ENCODE measurements at regions not wholly inside any gene's neighbourhood (a gene's known extent, or its start where the extent isn't known, plus 50 kb on each side); places are given as distances from the start of the nearest gene placed in this dataset.

GRCh38 chr15:70241561-70242320 is 144.0 kb upstream of the TLE3 start:
- Histone ChIP-seq H3K79me1 (ENCODE audit: insufficient read depth, low read depth, low read length, poor library complexity, severe bottlenecking) (no peaks in the 10 kb centered on the region), H2BK15ac (ENCODE audit: low read depth, low read length) (no peak overlapping the region), H3K18ac (ENCODE audit: insufficient read length, low read depth, low read length) (no peak overlapping the region), H3K14ac (ENCODE audit: insufficient read depth, low read length) (no peak overlapping the region; the same call in 1 of the 2 replicates), H3K9me3 (ENCODE audit: control insufficient read depth, low read depth, low read length) (no peaks in the 10 kb centered on the region), H3T11ph (ENCODE audit: low read length) (no peak overlapping the region), H2AK5ac (ENCODE audit: insufficient read length, low read length) (no peak overlapping the region), H4K20me1 (ENCODE audit: control insufficient read depth, insufficient read depth, insufficient read length) (no peaks in the 10 kb centered on the region), H2BK5ac (ENCODE audit: insufficient read length, low read length) (no peak overlapping the region), H3K27ac (ENCODE audit: insufficient read length, low read depth, low read length) (no peak overlapping the region), H3K9ac (ENCODE audit: extremely low read depth, insufficient read length, low read length) (no peak overlapping the region), H3K4me1 (ENCODE audit: insufficient read depth, low read length) (no peaks in the 10 kb centered on the region), H2BK120ac (ENCODE audit: low read depth, low read length, poor library complexity, severe bottlenecking) (no peak overlapping the region), H2BK12ac (ENCODE audit: insufficient read length, low read depth, low read length) (no peak overlapping the region), H4K5ac (ENCODE audit: insufficient read length, low read depth, low read length) (no peak overlapping the region), H3K79me2 (ENCODE audit: insufficient read depth, low read length) (no peaks in the 10 kb centered on the region), H2BK20ac (ENCODE audit: low read depth, low read length, poor library complexity, severe bottlenecking) (no peak overlapping the region), H3K56ac (ENCODE audit: insufficient read length, low read depth, low read length) (no peak overlapping the region), H3K27me3 (ENCODE audit: insufficient read depth, low read length) (no peaks in the 10 kb centered on the region), H3K23me2 (ENCODE audit: insufficient read length, low read depth, low read length, poor library complexity, severe bottlenecking) (no peaks in the 10 kb centered on the region), H2AFZ (ENCODE audit: low read length) (no peak overlapping the region), H4K8ac (replicated peaks; ENCODE audit: insufficient read length, low read depth, low read length) (no peak overlapping the region), H3K23ac (ENCODE audit: insufficient read length, low read depth, low read length) (no peak overlapping the region), H3K4me2 (ENCODE audit: insufficient read depth, insufficient read length, low read length) (no peak overlapping the region), H3K4ac (ENCODE audit: low read depth, low read length) (no peak overlapping the region), H4K91ac (ENCODE audit: insufficient read length, low read depth, low read length) (no peak overlapping the region)
- H3K27me3 Mint-ChIP-seq (ENCODE audit: low read depth): peaks cover 2% of the 10 kb centered on the region
- H3K4me1 Mint-ChIP-seq: peaks cover 4% of the 10 kb centered on the region in 2 experiments; a peak in 3 of 4 replicates
- no CpG with 5 or more reads among the region's 11 CpGs for WGBS (ENCODE audit: extremely low coverage, insufficient read length, low lambda C conversion rate)
- H3K4me3 Mint-ChIP-seq: no peak overlapping the region; a peak in 1 of 5 replicates
- DNase-seq: no peak
- H3K9me3 Mint-ChIP-seq: no peaks in the 10 kb centered on the region
- no peak for TF ChIP-seq CTCF (conservative IDR thresholded peaks at IDR 0.05)
- no peak overlapping the region; a peak in 1 of 7 replicates for H3K27ac Mint-ChIP-seq
- no peaks in the 10 kb centered on the region for H3K36me3 Mint-ChIP-seq (ENCODE audit: insufficient read depth in 1 of 3, low read depth in 3 of 3)
